HL-60 (cell line): ENCODE measurements at regions not wholly inside any gene's neighbourhood (a gene's known extent, or its start where the extent isn't known, plus 50 kb on each side); places are given as distances from the start of the nearest gene placed in this dataset.
"Not testable (repeated sequence)": the region's sequence is repeated elsewhere in the genome, so short reads cannot be mapped to it uniquely, and the experiment has no call there.

Experiments
- TF ChIP-seq, protein P1 (sequence below): IDR thresholded peaks from one replicate; pipeline ENCODE4 v1.5.1; 2011; ENCODE audit warnings: low read length, control low read depth, inconsistent platforms; ENCODE audit not compliant: insufficient read depth
- TF ChIP-seq, protein P2 (sequence below): IDR thresholded peaks from 2 replicates; pipeline ENCODE4 v1.6.1; 2012; ENCODE audit warnings: low read depth; ENCODE audit not compliant: insufficient replicate concordance

DNA sequence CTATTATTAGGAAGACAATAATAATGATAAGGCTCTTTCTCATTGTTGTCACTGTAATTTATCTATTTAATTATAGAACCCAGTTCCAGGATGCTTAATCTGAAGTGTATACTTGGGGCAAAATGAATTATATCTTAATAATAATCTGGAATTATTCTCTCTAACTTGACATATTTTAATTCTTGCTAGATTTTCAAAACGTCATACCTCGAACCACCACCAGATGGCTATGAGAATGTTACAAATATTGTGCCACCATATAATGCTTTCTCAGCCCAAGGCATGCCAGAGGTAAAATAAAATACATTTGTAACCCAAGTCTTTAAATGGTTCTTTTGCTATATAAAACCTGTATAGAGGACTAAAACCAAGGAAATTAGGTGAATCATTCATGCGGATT is 4849.3 kb upstream of the OR11H1 start:
- TF ChIP-seq, protein P1, sequence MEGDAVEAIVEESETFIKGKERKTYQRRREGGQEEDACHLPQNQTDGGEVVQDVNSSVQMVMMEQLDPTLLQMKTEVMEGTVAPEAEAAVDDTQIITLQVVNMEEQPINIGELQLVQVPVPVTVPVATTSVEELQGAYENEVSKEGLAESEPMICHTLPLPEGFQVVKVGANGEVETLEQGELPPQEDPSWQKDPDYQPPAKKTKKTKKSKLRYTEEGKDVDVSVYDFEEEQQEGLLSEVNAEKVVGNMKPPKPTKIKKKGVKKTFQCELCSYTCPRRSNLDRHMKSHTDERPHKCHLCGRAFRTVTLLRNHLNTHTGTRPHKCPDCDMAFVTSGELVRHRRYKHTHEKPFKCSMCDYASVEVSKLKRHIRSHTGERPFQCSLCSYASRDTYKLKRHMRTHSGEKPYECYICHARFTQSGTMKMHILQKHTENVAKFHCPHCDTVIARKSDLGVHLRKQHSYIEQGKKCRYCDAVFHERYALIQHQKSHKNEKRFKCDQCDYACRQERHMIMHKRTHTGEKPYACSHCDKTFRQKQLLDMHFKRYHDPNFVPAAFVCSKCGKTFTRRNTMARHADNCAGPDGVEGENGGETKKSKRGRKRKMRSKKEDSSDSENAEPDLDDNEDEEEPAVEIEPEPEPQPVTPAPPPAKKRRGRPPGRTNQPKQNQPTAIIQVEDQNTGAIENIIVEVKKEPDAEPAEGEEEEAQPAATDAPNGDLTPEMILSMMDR = not testable (repeated sequence)
- TF ChIP-seq, protein P2, sequence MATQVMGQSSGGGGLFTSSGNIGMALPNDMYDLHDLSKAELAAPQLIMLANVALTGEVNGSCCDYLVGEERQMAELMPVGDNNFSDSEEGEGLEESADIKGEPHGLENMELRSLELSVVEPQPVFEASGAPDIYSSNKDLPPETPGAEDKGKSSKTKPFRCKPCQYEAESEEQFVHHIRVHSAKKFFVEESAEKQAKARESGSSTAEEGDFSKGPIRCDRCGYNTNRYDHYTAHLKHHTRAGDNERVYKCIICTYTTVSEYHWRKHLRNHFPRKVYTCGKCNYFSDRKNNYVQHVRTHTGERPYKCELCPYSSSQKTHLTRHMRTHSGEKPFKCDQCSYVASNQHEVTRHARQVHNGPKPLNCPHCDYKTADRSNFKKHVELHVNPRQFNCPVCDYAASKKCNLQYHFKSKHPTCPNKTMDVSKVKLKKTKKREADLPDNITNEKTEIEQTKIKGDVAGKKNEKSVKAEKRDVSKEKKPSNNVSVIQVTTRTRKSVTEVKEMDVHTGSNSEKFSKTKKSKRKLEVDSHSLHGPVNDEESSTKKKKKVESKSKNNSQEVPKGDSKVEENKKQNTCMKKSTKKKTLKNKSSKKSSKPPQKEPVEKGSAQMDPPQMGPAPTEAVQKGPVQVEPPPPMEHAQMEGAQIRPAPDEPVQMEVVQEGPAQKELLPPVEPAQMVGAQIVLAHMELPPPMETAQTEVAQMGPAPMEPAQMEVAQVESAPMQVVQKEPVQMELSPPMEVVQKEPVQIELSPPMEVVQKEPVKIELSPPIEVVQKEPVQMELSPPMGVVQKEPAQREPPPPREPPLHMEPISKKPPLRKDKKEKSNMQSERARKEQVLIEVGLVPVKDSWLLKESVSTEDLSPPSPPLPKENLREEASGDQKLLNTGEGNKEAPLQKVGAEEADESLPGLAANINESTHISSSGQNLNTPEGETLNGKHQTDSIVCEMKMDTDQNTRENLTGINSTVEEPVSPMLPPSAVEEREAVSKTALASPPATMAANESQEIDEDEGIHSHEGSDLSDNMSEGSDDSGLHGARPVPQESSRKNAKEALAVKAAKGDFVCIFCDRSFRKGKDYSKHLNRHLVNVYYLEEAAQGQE = not testable (repeated sequence)
